CD4-positive, alpha-beta memory T cell (primary cell): ENCODE measurements at regions not wholly inside any gene's neighbourhood (a gene's known extent, or its start where the extent isn't known, plus 50 kb on each side); places are given as distances from the start of the nearest gene placed in this dataset.

ENCODE experiments used
- CTCF ChIA-PET: fragments of 350-600 bp; sonication (Branson Sonifier 250); formaldehyde crosslinking; loops from one replicate; lab custom pipeline; 2021; ENCODE audit warnings: inconsistent platforms; ENCODE audit not compliant: partially characterized antibody; lab: Charles Lee
- POLR2A ChIA-PET: fragments of 350-600 bp; sonication (Branson Sonifier 250); formaldehyde crosslinking; loops from one replicate; lab custom pipeline; 2021; ENCODE audit not compliant: partially characterized antibody; lab: Charles Lee
- DNase-seq, 5 donors: peaks; one replicate each; pipeline versions ENCODE4 v3.0.0 to v3.0.0-alpha.2; 2020 to 2022; ENCODE audit warnings: mixed read lengths in 1 of 5
- H3K27ac ChIP-seq: one replicate; pipeline ENCODE4 v1.7.0; 2013; ENCODE audit warnings: low read depth, low read length
- H3K27me3 ChIP-seq: 2 replicates; pipeline ENCODE4 v1.7.0; 2013; ENCODE audit warnings: mild to moderate bottlenecking, low read length, moderate library complexity; ENCODE audit not compliant: insufficient read depth
- H3K36me3 ChIP-seq: 2 replicates; pipeline ENCODE4 v1.7.0; 2013; ENCODE audit warnings: mild to moderate bottlenecking, low read length, moderate library complexity; ENCODE audit not compliant: insufficient read depth
- H3K4me1 ChIP-seq: 2 replicates; pipeline ENCODE4 v1.7.0; 2013; ENCODE audit warnings: mild to moderate bottlenecking, low read length, moderate library complexity; ENCODE audit not compliant: insufficient read depth
- H3K4me3 ChIP-seq, 2 donors: one replicate each; pipeline ENCODE4 v1.7.0; 2013; ENCODE audit warnings: low read length in 2 of 2, mild to moderate bottlenecking in 1 of 2
- H3K9me3 ChIP-seq, 2 donors: one replicate each; pipeline ENCODE4 v1.7.0; 2013; ENCODE audit warnings: low read length in 2 of 2, control low read depth in 1 of 2; ENCODE audit not compliant: control insufficient read depth in 1 of 2
- H3K27ac Mint-ChIP-seq, 7 donors: one replicate each; pipeline ENCODE4 v1.8.0; 2020 to 2021; ENCODE audit warnings: mixed read lengths in 7 of 7, mild to moderate bottlenecking in 6 of 7, inconsistent platforms in 3 of 7, moderate library complexity in 3 of 7
- H3K27me3 Mint-ChIP-seq, 2 donors: one replicate each; pipeline ENCODE4 v1.8.0; 2020 to 2021; ENCODE audit warnings: mixed read lengths in 2 of 2
- H3K36me3 Mint-ChIP-seq, 2 donors: one replicate each; pipeline ENCODE4 v1.8.0; 2020 to 2021; ENCODE audit warnings: mixed read lengths in 2 of 2, inconsistent platforms in 1 of 2, mild to moderate bottlenecking in 1 of 2
- H3K4me1 Mint-ChIP-seq, 4 donors: one replicate each; pipeline ENCODE4 v1.8.0; 2020 to 2021; ENCODE audit warnings: mixed read lengths in 4 of 4, mild to moderate bottlenecking in 1 of 4
- H3K4me3 Mint-ChIP-seq, 8 donors: one replicate each; pipeline ENCODE4 v1.8.0; 2020 to 2021; ENCODE audit warnings: mixed read lengths in 8 of 8, mild to moderate bottlenecking in 7 of 8, moderate library complexity in 6 of 8, inconsistent platforms in 3 of 8
- H3K9me3 Mint-ChIP-seq, 8 donors: one replicate each; pipeline ENCODE4 v1.8.0; 2020 to 2021; ENCODE audit warnings: mixed read lengths in 8 of 8, mild to moderate bottlenecking in 5 of 8, inconsistent platforms in 3 of 8, moderate library complexity in 1 of 8
- intact Hi-C: fragments of 100-400 bp; cut with micrococcal nuclease; formaldehyde crosslinking; loops from one replicate; pipeline ENCODE4 v1.15.1; 2023

DNA sequence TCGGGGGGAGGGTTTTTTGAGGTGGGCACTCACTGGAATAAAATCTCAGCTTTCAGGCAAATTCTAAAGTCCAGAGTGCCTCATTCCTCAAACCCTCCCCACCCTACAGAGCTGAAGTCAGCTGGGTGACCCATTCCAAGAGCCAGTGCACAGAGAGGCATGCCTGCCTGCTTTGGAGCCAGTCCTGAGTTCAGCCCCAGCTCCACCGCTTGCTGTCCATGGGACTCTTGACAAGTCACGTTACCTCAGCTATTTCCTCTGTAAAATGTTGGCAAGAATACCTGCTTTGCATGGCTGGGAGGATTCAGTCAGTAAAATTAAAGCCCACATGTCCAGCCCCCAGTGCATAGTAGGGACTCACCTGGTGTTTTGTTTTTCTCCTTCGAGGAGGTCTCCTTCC is 125.9 kb upstream of the PJA1 start:
- H3K9me3 ChIP-seq, result no peaks in the 10 kb centered on the region
- ChIA-PET POLR2A (no interaction called here), CTCF (no interaction called here)
- H3K27me3 ChIP-seq, result no peaks in the 10 kb centered on the region
- no peak overlapping the region for H3K27ac ChIP-seq
- peaks cover 0 to 10% (median under 1%) of the 10 kb centered on the region in 4 donors for H3K4me1 Mint-ChIP-seq
- H3K4me3 ChIP-seq, result no peak overlapping the region
- DNase-seq, result no peak
- no peak overlapping the region for H3K4me3 Mint-ChIP-seq
- H3K27ac Mint-ChIP-seq, result no peak overlapping the region
- no peaks in the 10 kb centered on the region for H3K27me3 Mint-ChIP-seq
- intact Hi-C loops, result no loop called here
- peaks cover 3% of the 10 kb centered on the region for H3K4me1 ChIP-seq
- H3K9me3 Mint-ChIP-seq, result peaks cover 0 to 2% (median 0%) of the 10 kb centered on the region in 8 donors
- no peaks in the 10 kb centered on the region for H3K36me3 ChIP-seq
- no peaks in the 10 kb centered on the region for H3K36me3 Mint-ChIP-seq

DNA sequence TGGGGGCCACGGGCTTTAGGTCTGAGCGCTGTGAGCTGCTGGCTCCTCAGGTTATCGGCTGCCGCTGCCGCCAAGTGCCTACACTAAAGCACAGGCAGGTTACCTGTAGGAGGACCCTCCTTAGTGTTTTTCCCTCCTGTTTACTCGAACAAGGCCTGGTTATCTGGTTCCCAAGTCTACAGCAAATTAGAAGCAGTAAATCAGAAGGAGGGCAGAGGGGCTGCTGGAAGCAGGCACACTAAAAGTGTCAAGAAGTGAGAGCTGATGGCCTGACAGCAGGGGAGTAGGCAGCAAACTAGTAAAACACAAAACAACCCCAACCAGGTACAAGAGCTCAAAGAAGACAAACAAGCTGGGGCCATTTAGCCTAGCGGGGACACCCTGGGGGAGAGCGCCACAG is 125.0 kb upstream of the PJA1 start:
- H3K4me1 Mint-ChIP-seq, result peaks cover 0 to 13% (median 1%) of the 10 kb centered on the region in 4 donors
- H3K9me3 Mint-ChIP-seq, result peaks cover 0 to 2% (median 0%) of the 10 kb centered on the region in 8 donors
- no peaks in the 10 kb centered on the region for H3K27me3 Mint-ChIP-seq
- POLR2A ChIA-PET, result no interaction called here
- Histone ChIP-seq H3K4me3 (no peak overlapping the region), H3K9me3 (no peaks in the 10 kb centered on the region), H3K27ac (no peak overlapping the region), H3K36me3 (no peaks in the 10 kb centered on the region), H3K27me3 (no peaks in the 10 kb centered on the region), H3K4me1 (peaks cover 4% of the 10 kb centered on the region)
- H3K27ac Mint-ChIP-seq, result no peak overlapping the region
- DNase-seq, result no peak
- no peaks in the 10 kb centered on the region for H3K36me3 Mint-ChIP-seq
- intact Hi-C loops, result no loop called here
- H3K4me3 Mint-ChIP-seq, result no peak overlapping the region
- CTCF ChIA-PET, result no interaction called here

DNA sequence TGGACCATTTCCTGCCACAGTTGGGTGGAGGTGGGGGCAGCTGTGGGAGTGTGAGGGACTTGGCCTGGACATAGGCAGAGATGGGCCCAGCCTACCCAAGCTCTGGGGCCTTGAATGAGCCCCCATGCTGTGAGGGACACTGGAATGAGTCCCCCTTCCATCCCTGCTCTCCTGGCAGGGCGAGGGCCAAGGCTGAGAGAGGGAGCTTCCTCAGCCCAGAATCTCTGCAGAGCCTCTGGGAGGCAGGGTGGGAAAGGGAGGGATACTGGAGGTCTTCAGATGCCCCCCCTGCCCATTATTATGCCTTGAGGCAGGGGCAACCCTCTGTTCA is 124.5 kb upstream of the PJA1 start:
- H3K4me1 ChIP-seq, result peaks cover 4% of the 10 kb centered on the region
- H3K27me3 Mint-ChIP-seq, result no peaks in the 10 kb centered on the region
- intact Hi-C loops, result loop anchor here (5.0 kb wide), 1 partner anchor 777 kb away; no protein-coding TSS in a partner anchor
- DNase-seq, result no peak
- no peaks in the 10 kb centered on the region for H3K9me3 ChIP-seq
- H3K36me3 ChIP-seq, result no peaks in the 10 kb centered on the region
- no peak overlapping the region for H3K27ac Mint-ChIP-seq
- CTCF ChIA-PET, result no interaction called here
- POLR2A ChIA-PET, result no interaction called here
- H3K27me3 ChIP-seq, result no peaks in the 10 kb centered on the region
- H3K36me3 Mint-ChIP-seq, result no peaks in the 10 kb centered on the region
- H3K4me3 ChIP-seq, result no peak overlapping the region
- H3K27ac ChIP-seq, result no peak overlapping the region
- H3K4me1 Mint-ChIP-seq, result peaks cover 0 to 13% (median 1%) of the 10 kb centered on the region in 4 donors
- H3K4me3 Mint-ChIP-seq, result no peak overlapping the region
- peaks cover 0 to 2% (median 0%) of the 10 kb centered on the region in 8 donors for H3K9me3 Mint-ChIP-seq

DNA sequence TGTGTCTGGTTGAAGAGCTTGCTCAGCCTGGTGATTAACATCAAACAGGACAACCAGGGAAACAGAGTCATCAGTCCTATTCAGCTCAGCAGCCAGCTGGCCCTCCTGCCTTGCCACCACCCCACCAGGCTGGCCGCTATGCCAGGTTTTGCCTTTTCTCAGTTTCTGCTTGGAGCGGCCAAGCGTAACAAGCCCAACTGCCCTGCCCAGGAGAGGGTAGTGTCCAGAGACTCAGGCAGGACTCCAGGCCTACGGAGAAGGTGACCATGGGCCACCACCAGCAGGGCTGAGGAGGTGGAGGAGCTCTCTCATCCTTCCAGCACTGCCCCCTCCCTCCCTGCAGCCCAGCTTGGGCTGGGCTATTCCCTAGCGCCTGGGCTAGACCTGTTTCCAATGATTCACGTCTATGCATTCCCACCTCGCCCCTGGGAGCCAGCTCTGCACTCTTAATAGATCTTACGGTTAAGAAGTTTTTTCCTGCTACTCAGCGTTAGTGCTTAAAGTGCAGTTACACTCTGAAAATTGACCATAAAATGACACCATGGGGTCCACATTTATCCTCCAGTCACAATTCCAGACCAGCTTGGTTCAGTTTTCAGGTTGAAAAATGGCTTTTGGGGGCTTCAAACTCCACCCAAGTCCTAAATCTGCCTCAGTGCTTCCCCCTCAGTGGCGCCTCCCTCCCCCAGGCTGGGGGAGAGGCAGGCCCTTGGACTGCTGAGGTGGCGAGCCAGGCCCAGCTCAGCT is 124.0 kb upstream of the PJA1 start:
- Mint-ChIP-seq H3K27ac (peak overlapping the region in 1 of 7 donors; percentile 48), H3K27me3 (no peaks in the 10 kb centered on the region), H3K9me3 (peaks cover 0 to 2% (median 0%) of the 10 kb centered on the region in 8 donors), H3K4me3 (no peak overlapping the region), H3K36me3 (no peaks in the 10 kb centered on the region), H3K4me1 (peaks cover 0 to 10% (median 1%) of the 10 kb centered on the region in 4 donors)
- CTCF ChIA-PET, result interaction anchor here (1.0 to 1.3 kb wide), 2 partner anchors 14 to 461 kb away, joined by 5 to 6 read pairs; no protein-coding TSS in a partner anchor
- Histone ChIP-seq H3K27me3 (no peaks in the 10 kb centered on the region), H3K4me1 (peaks cover 4% of the 10 kb centered on the region), H3K27ac (no peak overlapping the region), H3K9me3 (no peaks in the 10 kb centered on the region), H3K4me3 (no peak overlapping the region), H3K36me3 (no peaks in the 10 kb centered on the region)
- no peak for DNase-seq
- intact Hi-C loops, result loop anchor here (5.0 kb wide), 1 partner anchor 777 kb away; no protein-coding TSS in a partner anchor
- POLR2A ChIA-PET, result no interaction called here

DNA sequence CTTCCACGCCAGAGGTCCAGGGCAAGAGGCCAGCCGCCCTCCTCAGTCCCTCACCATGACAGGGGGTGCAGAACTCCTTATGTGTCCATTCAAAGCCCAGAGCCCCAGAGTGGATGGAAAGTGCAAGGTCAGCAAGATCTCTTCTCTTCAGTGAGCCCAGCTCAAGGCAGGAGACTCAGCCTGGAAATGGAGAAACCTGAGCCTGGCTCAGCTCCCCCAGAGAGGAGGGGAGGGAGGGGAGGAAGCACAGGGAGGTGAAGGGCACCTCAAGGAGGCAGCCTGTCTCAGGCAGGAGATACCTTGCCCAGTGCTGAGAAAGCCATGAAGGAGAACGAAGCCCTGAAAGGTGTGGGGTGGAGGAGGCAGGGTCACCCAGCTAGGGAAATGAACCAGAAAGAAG is 121.8 kb upstream of the PJA1 start:
- intact Hi-C loops, result loop anchor here (5.0 kb wide), 1 partner anchor 775 kb away; no protein-coding TSS in a partner anchor
- CTCF ChIA-PET, result interaction anchor here (1.4 to 6.3 kb wide), 3 partner anchors 459 to 553 kb away, joined by 3 to 47 read pairs (median 6); partner anchors contain the start of gene EFNB1

DNA sequence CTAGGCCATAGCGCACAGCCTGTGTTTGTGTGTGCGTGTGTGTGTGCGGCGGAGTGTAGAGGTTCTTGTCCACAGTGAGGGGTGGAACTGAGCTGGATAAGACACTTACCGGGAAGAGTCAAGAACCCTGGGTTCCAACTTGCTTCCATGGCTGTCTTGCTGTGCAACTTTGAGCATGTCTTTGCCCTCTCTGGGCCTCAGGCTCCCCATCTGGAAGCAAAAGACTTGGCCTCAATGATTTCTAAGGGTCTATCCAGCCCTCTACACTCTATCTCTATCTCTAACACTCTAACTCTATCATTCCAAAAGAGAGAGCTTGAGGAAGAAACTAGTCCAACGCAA is 121.3 kb upstream of the PJA1 start:
- intact Hi-C loops, result loop anchor here (1.0 to 5.0 kb wide), 3 partner anchors 458 to 774 kb away; no protein-coding TSS in a partner anchor
- Histone ChIP-seq H3K4me3 (no peak overlapping the region), H3K36me3 (no peaks in the 10 kb centered on the region), H3K4me1 (peaks cover 4% of the 10 kb centered on the region), H3K9me3 (no peaks in the 10 kb centered on the region), H3K27ac (no peak overlapping the region), H3K27me3 (no peaks in the 10 kb centered on the region)
- H3K27me3 Mint-ChIP-seq, result no peaks in the 10 kb centered on the region
- ChIA-PET POLR2A (no interaction called here), CTCF (interaction anchor here (1.4 to 6.3 kb wide), 3 partner anchors 459 to 552 kb away, joined by 3 to 47 read pairs (median 6); partner anchors contain the start of gene EFNB1)
- DNase-seq, result no peak
- H3K36me3 Mint-ChIP-seq, result no peaks in the 10 kb centered on the region
- no peak overlapping the region for H3K27ac Mint-ChIP-seq
- H3K4me3 Mint-ChIP-seq, result peak overlapping the region in 2 of 8 donors; percentile 22 to 61
- peaks cover 0 to 9% (median 1%) of the 10 kb centered on the region in 4 donors for H3K4me1 Mint-ChIP-seq
- peaks cover 0 to 2% (median 0%) of the 10 kb centered on the region in 8 donors for H3K9me3 Mint-ChIP-seq

More for the DNA sequence above, 121.8 kb upstream of the PJA1 start:
- peaks cover 0 to 2% (median 0%) of the 10 kb centered on the region in 8 donors for H3K9me3 Mint-ChIP-seq
- H3K9me3 ChIP-seq, result no peaks in the 10 kb centered on the region
- H3K4me3 Mint-ChIP-seq, result peak overlapping the region in 1 of 8 donors; percentile 21
- H3K27me3 ChIP-seq, result no peaks in the 10 kb centered on the region
- no peaks in the 10 kb centered on the region for H3K36me3 ChIP-seq
- peaks cover 0 to 9% (median 1%) of the 10 kb centered on the region in 4 donors for H3K4me1 Mint-ChIP-seq
- POLR2A ChIA-PET, result no interaction called here
- no peak overlapping the region for H3K4me3 ChIP-seq
- no peaks in the 10 kb centered on the region for H3K27me3 Mint-ChIP-seq
- no peak overlapping the region for H3K27ac ChIP-seq
- H3K27ac Mint-ChIP-seq, result peak overlapping the region in 1 of 7 donors; percentile 55
- no peaks in the 10 kb centered on the region for H3K36me3 Mint-ChIP-seq
- peaks cover 4% of the 10 kb centered on the region for H3K4me1 ChIP-seq
- no peak for DNase-seq

DNA sequence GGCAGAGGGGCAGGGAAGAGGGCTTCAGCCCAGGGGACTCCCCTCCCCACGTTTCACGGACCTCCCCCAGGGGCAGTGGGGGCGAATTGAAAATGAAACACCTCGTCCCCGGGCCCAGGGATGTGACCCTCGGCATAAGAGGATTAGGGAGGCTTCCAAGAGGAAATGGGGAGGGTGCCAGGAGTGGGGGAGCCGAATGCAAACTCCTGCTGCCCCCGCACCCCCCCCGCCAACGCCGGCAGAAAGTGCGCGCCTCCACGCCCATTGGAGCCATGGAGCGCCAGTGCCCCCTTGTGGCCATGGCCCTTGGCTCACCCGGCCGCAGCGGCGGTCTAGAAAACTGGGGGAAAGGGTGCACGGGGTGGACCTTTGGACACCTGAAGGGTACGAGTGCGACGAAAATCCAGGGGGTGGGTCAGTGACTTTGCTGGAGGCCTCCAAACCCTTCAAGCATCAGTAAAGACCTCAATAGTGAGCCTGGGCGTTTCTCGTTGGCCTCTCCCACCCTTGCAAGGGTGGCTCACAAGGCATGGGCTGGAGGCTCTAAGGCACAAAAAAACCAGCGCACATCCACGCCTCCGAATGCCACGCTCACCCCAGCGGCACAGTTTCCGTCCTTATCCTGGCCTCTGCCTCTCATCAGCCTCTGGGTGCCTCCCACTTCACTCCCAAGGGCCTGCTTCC is 120.8 kb upstream of the PJA1 start:
- H3K9me3 ChIP-seq, result no peaks in the 10 kb centered on the region
- peak overlapping the region in 6 of 8 donors; percentile 17 to 61 (median 41) for H3K4me3 Mint-ChIP-seq
- DNase-seq, result peak in 4 of 5 donors; percentile 40 to 52 (median 45)
- H3K27me3 Mint-ChIP-seq, result no peaks in the 10 kb centered on the region
- H3K9me3 Mint-ChIP-seq, result no peaks in the 10 kb centered on the region
- peak overlapping the region in 1 of 2 donors; percentile 19 for H3K4me3 ChIP-seq
- H3K27me3 ChIP-seq, result no peaks in the 10 kb centered on the region
- H3K36me3 ChIP-seq, result no peaks in the 10 kb centered on the region
- H3K27ac ChIP-seq, result no peak overlapping the region
- H3K27ac Mint-ChIP-seq, result no peak overlapping the region
- no peaks in the 10 kb centered on the region for H3K36me3 Mint-ChIP-seq
- peaks cover 4% of the 10 kb centered on the region for H3K4me1 ChIP-seq
- ChIA-PET CTCF (interaction anchor here (1.4 to 6.3 kb wide), 3 partner anchors 458 to 552 kb away, joined by 3 to 47 read pairs (median 6); partner anchors contain the start of gene EFNB1), POLR2A (no interaction called here)
- intact Hi-C loops, result loop anchor here (1.0 to 5.0 kb wide), 3 partner anchors 458 to 774 kb away; no protein-coding TSS in a partner anchor
- peaks cover 0 to 9% (median 1%) of the 10 kb centered on the region in 4 donors for H3K4me1 Mint-ChIP-seq
